ENCODE measurements at regions not wholly inside any gene's neighbourhood (a gene's known extent, or its start where the extent isn't known, plus 50 kb on each side); places are given as distances from the start of the nearest gene placed in this dataset.
"Not testable (repeated sequence)": the region's sequence is repeated elsewhere in the genome, so short reads cannot be mapped to it uniquely, and the experiment has no call there.

- no peaks in the 10 kb centered on the region for H3K36me3 ChIP-seq (ENCODE audit: control insufficient read depth in 2 of 2, insufficient read depth in 2 of 2, low read length in 2 of 2)
- H3K4me1 ChIP-seq (ENCODE audit: control insufficient read depth in 2 of 2, insufficient read depth in 2 of 2, low read length in 2 of 2), result no peaks in the 10 kb centered on the region
- no peaks in the 10 kb centered on the region for H3K27me3 ChIP-seq (ENCODE audit: control insufficient read depth in 2 of 2, insufficient read depth in 2 of 2, low read length in 2 of 2)
These were observed 298.7 kb upstream of the COL3A1 start for GRCh38 chr2:188675391-188676009.

GRCh38 chr2:188676010-188676400 is 298.2 kb upstream of the COL3A1 start:
- Histone ChIP-seq H3K4me1 (ENCODE audit: control insufficient read depth in 2 of 2, insufficient read depth in 2 of 2, low read length in 2 of 2) (no peaks in the 10 kb centered on the region), H3K9ac (ENCODE audit: low read depth in 1 of 2, low read length in 2 of 2) (no peak overlapping the region), H3K9me3 (ENCODE audit: control insufficient read depth in 2 of 2, low read length in 2 of 2) (no peaks in the 10 kb centered on the region), H3K4me3 (ENCODE audit: low read length in 2 of 2) (no peak overlapping the region), H3K27ac (ENCODE audit: low read depth in 2 of 2, low read length in 2 of 2) (no peak overlapping the region), H3K36me3 (ENCODE audit: control insufficient read depth in 2 of 2, insufficient read depth in 2 of 2, low read length in 2 of 2) (no peaks in the 10 kb centered on the region), H3K27me3 (ENCODE audit: control insufficient read depth in 2 of 2, insufficient read depth in 2 of 2, low read length in 2 of 2) (no peaks in the 10 kb centered on the region)

More at GRCh38 chr2:188675391-188676009, 298.7 kb upstream of the COL3A1 start:
- H3K4me3 ChIP-seq (ENCODE audit: low read length in 2 of 2), result no peak overlapping the region
- H3K9ac ChIP-seq (ENCODE audit: low read depth in 1 of 2, low read length in 2 of 2), result no peak overlapping the region
- no peaks in the 10 kb centered on the region for H3K9me3 ChIP-seq (ENCODE audit: control insufficient read depth in 2 of 2, low read length in 2 of 2)
- H3K27ac ChIP-seq (ENCODE audit: low read depth in 2 of 2, low read length in 2 of 2), result no peak overlapping the region

DNA sequence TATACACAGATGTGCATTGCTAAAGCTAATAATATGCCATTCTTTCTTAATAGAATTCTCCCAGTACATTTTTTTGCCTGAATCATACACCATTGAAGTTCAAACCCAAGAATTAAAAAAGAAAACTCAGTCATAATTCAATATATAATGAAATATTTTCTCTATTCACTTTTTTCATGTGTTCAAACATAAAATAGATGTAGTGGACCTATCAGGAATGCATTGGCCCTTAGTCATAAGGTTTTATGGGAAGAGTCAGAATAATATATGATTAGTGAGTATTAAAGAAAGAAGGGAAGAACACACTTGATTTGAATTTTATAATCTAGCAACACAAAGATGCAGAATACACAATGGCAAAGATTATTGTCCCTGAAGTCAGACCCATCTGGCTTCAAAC is 297.0 kb upstream of the COL3A1 start:
- Histone ChIP-seq H3K36me3 (ENCODE audit: control insufficient read depth in 2 of 2, insufficient read depth in 2 of 2, low read length in 2 of 2) (no peaks in the 10 kb centered on the region), H3K9ac (ENCODE audit: low read depth in 1 of 2, low read length in 2 of 2) (no peak overlapping the region), H3K9me3 (ENCODE audit: control insufficient read depth in 2 of 2, low read length in 2 of 2) (no peaks in the 10 kb centered on the region), H3K4me1 (ENCODE audit: control insufficient read depth in 2 of 2, insufficient read depth in 2 of 2, low read length in 2 of 2) (no peaks in the 10 kb centered on the region), H3K27ac (ENCODE audit: low read depth in 2 of 2, low read length in 2 of 2) (no peak overlapping the region), H3K27me3 (ENCODE audit: control insufficient read depth in 2 of 2, insufficient read depth in 2 of 2, low read length in 2 of 2) (no peaks in the 10 kb centered on the region), H3K4me3 (ENCODE audit: low read length in 2 of 2) (no peak overlapping the region)

DNA sequence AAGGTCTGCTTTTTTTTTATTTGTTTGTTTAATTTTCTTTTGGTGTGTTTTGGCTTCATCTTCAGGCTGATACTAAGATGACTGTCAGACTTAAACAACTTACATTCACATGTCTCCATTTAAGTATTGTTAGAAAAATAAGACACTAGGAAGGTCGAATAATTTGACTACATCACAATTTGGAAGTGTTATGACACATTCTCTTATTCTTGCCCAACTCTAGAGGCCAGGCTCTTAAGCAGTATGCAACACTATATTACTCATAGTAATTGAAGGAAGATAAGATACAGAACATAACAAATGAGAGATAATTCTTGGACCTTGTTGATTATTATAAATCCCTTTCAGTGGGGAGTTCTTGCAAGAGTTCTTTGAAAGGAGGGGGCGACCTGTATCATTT is 295.3 kb upstream of the COL3A1 start:
- no peak overlapping the region for H3K4me3 ChIP-seq (ENCODE audit: low read length in 2 of 2)
- H3K9me3 ChIP-seq (ENCODE audit: control insufficient read depth in 2 of 2, low read length in 2 of 2), result no peaks in the 10 kb centered on the region

GRCh38 chr2:188682838-188683237 is 291.3 kb upstream of the COL3A1 start:
- Histone ChIP-seq H3K9ac (ENCODE audit: low read depth in 1 of 2, low read length in 2 of 2) (no peak overlapping the region), H3K4me1 (ENCODE audit: control insufficient read depth in 2 of 2, insufficient read depth in 2 of 2, low read length in 2 of 2) (no peaks in the 10 kb centered on the region), H3K27me3 (ENCODE audit: control insufficient read depth in 2 of 2, insufficient read depth in 2 of 2, low read length in 2 of 2) (no peaks in the 10 kb centered on the region), H3K36me3 (ENCODE audit: control insufficient read depth in 2 of 2, insufficient read depth in 2 of 2, low read length in 2 of 2) (no peaks in the 10 kb centered on the region), H3K4me3 (ENCODE audit: low read length in 2 of 2) (no peak overlapping the region), H3K27ac (ENCODE audit: low read depth in 2 of 2, low read length in 2 of 2) (no peak overlapping the region), H3K9me3 (ENCODE audit: control insufficient read depth in 2 of 2, low read length in 2 of 2) (no peaks in the 10 kb centered on the region)

More for the DNA sequence above, 295.3 kb upstream of the COL3A1 start:
- no peak overlapping the region for H3K9ac ChIP-seq (ENCODE audit: low read depth in 1 of 2, low read length in 2 of 2)
- H3K27me3 ChIP-seq (ENCODE audit: control insufficient read depth in 2 of 2, insufficient read depth in 2 of 2, low read length in 2 of 2), result no peaks in the 10 kb centered on the region
- H3K4me1 ChIP-seq (ENCODE audit: control insufficient read depth in 2 of 2, insufficient read depth in 2 of 2, low read length in 2 of 2), result no peaks in the 10 kb centered on the region
- H3K36me3 ChIP-seq (ENCODE audit: control insufficient read depth in 2 of 2, insufficient read depth in 2 of 2, low read length in 2 of 2), result no peaks in the 10 kb centered on the region
- H3K27ac ChIP-seq (ENCODE audit: low read depth in 2 of 2, low read length in 2 of 2), result no peak overlapping the region

GRCh38 chr2:188684795-188685194 is 289.4 kb upstream of the COL3A1 start:
- H3K9ac ChIP-seq (ENCODE audit: low read depth in 1 of 2, low read length in 2 of 2), result no peak overlapping the region
- H3K9me3 ChIP-seq (ENCODE audit: control insufficient read depth in 2 of 2, low read length in 2 of 2), result no peaks in the 10 kb centered on the region
- no peak overlapping the region for H3K27ac ChIP-seq (ENCODE audit: low read depth in 2 of 2, low read length in 2 of 2)
- H3K4me3 ChIP-seq (ENCODE audit: low read length in 2 of 2), result no peak overlapping the region
- no peaks in the 10 kb centered on the region for H3K27me3 ChIP-seq (ENCODE audit: control insufficient read depth in 2 of 2, insufficient read depth in 2 of 2, low read length in 2 of 2)
- no peaks in the 10 kb centered on the region for H3K4me1 ChIP-seq (ENCODE audit: control insufficient read depth in 2 of 2, insufficient read depth in 2 of 2, low read length in 2 of 2)
- H3K36me3 ChIP-seq (ENCODE audit: control insufficient read depth in 2 of 2, insufficient read depth in 2 of 2, low read length in 2 of 2), result no peaks in the 10 kb centered on the region

- Histone ChIP-seq H3K27me3 (ENCODE audit: control insufficient read depth in 2 of 2, insufficient read depth in 2 of 2, low read length in 2 of 2) (no peaks in the 10 kb centered on the region), H3K4me1 (ENCODE audit: control insufficient read depth in 2 of 2, insufficient read depth in 2 of 2, low read length in 2 of 2) (no peaks in the 10 kb centered on the region)
These were observed 281.1 kb upstream of the COL3A1 start for GRCh38 chr2:188693111-188693510.

GRCh38 chr2:188693771-188694170 is 280.4 kb upstream of the COL3A1 start:
- Histone ChIP-seq H3K9ac (ENCODE audit: low read depth in 1 of 2, low read length in 2 of 2) (no peak overlapping the region), H3K36me3 (ENCODE audit: control insufficient read depth in 2 of 2, insufficient read depth in 2 of 2, low read length in 2 of 2) (no peaks in the 10 kb centered on the region), H3K27ac (ENCODE audit: low read depth in 2 of 2, low read length in 2 of 2) (no peak overlapping the region), H3K27me3 (ENCODE audit: control insufficient read depth in 2 of 2, insufficient read depth in 2 of 2, low read length in 2 of 2) (no peaks in the 10 kb centered on the region), H3K4me3 (ENCODE audit: low read length in 2 of 2) (no peak overlapping the region), H3K4me1 (ENCODE audit: control insufficient read depth in 2 of 2, insufficient read depth in 2 of 2, low read length in 2 of 2) (no peaks in the 10 kb centered on the region), H3K9me3 (ENCODE audit: control insufficient read depth in 2 of 2, low read length in 2 of 2) (no peaks in the 10 kb centered on the region)

More at GRCh38 chr2:188693111-188693510, 281.1 kb upstream of the COL3A1 start:
- Histone ChIP-seq H3K36me3 (ENCODE audit: control insufficient read depth in 2 of 2, insufficient read depth in 2 of 2, low read length in 2 of 2) (no peaks in the 10 kb centered on the region), H3K4me3 (ENCODE audit: low read length in 2 of 2) (no peak overlapping the region), H3K27ac (ENCODE audit: low read depth in 2 of 2, low read length in 2 of 2) (no peak overlapping the region), H3K9ac (ENCODE audit: low read depth in 1 of 2, low read length in 2 of 2) (no peak overlapping the region), H3K9me3 (ENCODE audit: control insufficient read depth in 2 of 2, low read length in 2 of 2) (no peaks in the 10 kb centered on the region)

- H3K4me1 ChIP-seq (ENCODE audit: control insufficient read depth in 2 of 2, insufficient read depth in 2 of 2, low read length in 2 of 2), result no peaks in the 10 kb centered on the region
- no peaks in the 10 kb centered on the region for H3K27me3 ChIP-seq (ENCODE audit: control insufficient read depth in 2 of 2, insufficient read depth in 2 of 2, low read length in 2 of 2)
- no peak overlapping the region for H3K9ac ChIP-seq (ENCODE audit: low read depth in 1 of 2, low read length in 2 of 2)
- no peak overlapping the region for H3K4me3 ChIP-seq (ENCODE audit: low read length in 2 of 2)
- no peaks in the 10 kb centered on the region for H3K9me3 ChIP-seq (ENCODE audit: control insufficient read depth in 2 of 2, low read length in 2 of 2)
- no peak overlapping the region for H3K27ac ChIP-seq (ENCODE audit: low read depth in 2 of 2, low read length in 2 of 2)
- H3K36me3 ChIP-seq (ENCODE audit: control insufficient read depth in 2 of 2, insufficient read depth in 2 of 2, low read length in 2 of 2), result no peaks in the 10 kb centered on the region
These were observed 278.2 kb upstream of the COL3A1 start for GRCh38 chr2:188695953-188696352.

GRCh38 chr2:188698151-188698550 is 276.0 kb upstream of the COL3A1 start:
- not testable (repeated sequence) for H3K9ac ChIP-seq (ENCODE audit: low read depth in 1 of 2, low read length in 2 of 2); H3K4me3 ChIP-seq (ENCODE audit: low read length in 2 of 2); H3K27ac ChIP-seq (ENCODE audit: low read depth in 2 of 2, low read length in 2 of 2); H3K27me3 ChIP-seq (ENCODE audit: control insufficient read depth in 2 of 2, insufficient read depth in 2 of 2, low read length in 2 of 2); H3K9me3 ChIP-seq (ENCODE audit: control insufficient read depth in 2 of 2, low read length in 2 of 2); H3K36me3 ChIP-seq (ENCODE audit: control insufficient read depth in 2 of 2, insufficient read depth in 2 of 2, low read length in 2 of 2); H3K4me1 ChIP-seq (ENCODE audit: control insufficient read depth in 2 of 2, insufficient read depth in 2 of 2, low read length in 2 of 2)

GRCh38 chr2:188701836-188702235 is 272.3 kb upstream of the COL3A1 start:
- H3K9me3 ChIP-seq (ENCODE audit: control insufficient read depth in 2 of 2, low read length in 2 of 2), result no peaks in the 10 kb centered on the region

More at GRCh38 chr2:188701836-188702235, 272.3 kb upstream of the COL3A1 start:
- Histone ChIP-seq H3K9ac (ENCODE audit: low read depth in 1 of 2, low read length in 2 of 2) (no peak overlapping the region), H3K4me1 (ENCODE audit: control insufficient read depth in 2 of 2, insufficient read depth in 2 of 2, low read length in 2 of 2) (no peaks in the 10 kb centered on the region), H3K27ac (ENCODE audit: low read depth in 2 of 2, low read length in 2 of 2) (no peak overlapping the region), H3K4me3 (ENCODE audit: low read length in 2 of 2) (no peak overlapping the region), H3K36me3 (ENCODE audit: control insufficient read depth in 2 of 2, insufficient read depth in 2 of 2, low read length in 2 of 2) (no peaks in the 10 kb centered on the region), H3K27me3 (ENCODE audit: control insufficient read depth in 2 of 2, insufficient read depth in 2 of 2, low read length in 2 of 2) (no peaks in the 10 kb centered on the region)

Data from mucosa of rectum (tissue), 2 donors.